PC-9 (cell line): ENCODE measurements at regions not wholly inside any gene's neighbourhood (a gene's known extent, or its start where the extent isn't known, plus 50 kb on each side); places are given as distances from the start of the nearest gene placed in this dataset.

Source experiments
- BruUV-seq: library from RNA; stranded (reverse); fragments of 400-500 nt; replicated peaks from 2 replicates; lab custom pipeline; 2021; lab: Mats Ljungman, UMichigan
- CTCF ChIA-PET: fragments of 300-600 bp; sonication (Branson Sonifier 250); formaldehyde crosslinking; loops from one replicate; lab custom pipeline; 2022; ENCODE audit warnings: antibody characterized with exemption; lab: Charles Lee
- POLR2A ChIA-PET: fragments of 300-600 bp; sonication (Branson Sonifier 250); formaldehyde crosslinking; loops from one replicate; lab custom pipeline; 2022; ENCODE audit warnings: antibody characterized with exemption; ENCODE audit not compliant: unreplicated experiment; lab: Charles Lee
- DNase-seq, 2 experiments: peaks; one replicate each; pipeline versions ENCODE4 v3.0.0 to v3.0.0-alpha.2; 2015 to 2022; ENCODE audit warnings: mixed read lengths in 1 of 2
- H2AFZ ChIP-seq: fragments of 200-600 bp; sonication (generic); 2 replicates; pipeline ENCODE4 v1.8.1; 2017; ENCODE audit warnings: antibody characterized with exemption
- H3F3A ChIP-seq: fragments of 200-600 bp; sonication (generic); 2 replicates; pipeline ENCODE4 v1.8.1; 2017; ENCODE audit warnings: antibody characterized with exemption, mild to moderate bottlenecking, low read depth; ENCODE audit not compliant: insufficient read depth
- H3K27ac ChIP-seq: fragments of 200-600 bp; sonication (generic); 2 replicates; pipeline ENCODE4 v1.6.1; 2016; ENCODE audit warnings: mixed run types
- H3K27me3 ChIP-seq: fragments of 200-600 bp; sonication (generic); 2 replicates; pipeline ENCODE4 v1.6.1; 2016; ENCODE audit warnings: low read depth, mixed run types; ENCODE audit not compliant: insufficient read depth
- H3K36me3 ChIP-seq: fragments of 200-600 bp; sonication (generic); 2 replicates; pipeline ENCODE4 v1.6.1; 2016; ENCODE audit warnings: low read depth, mixed run types
- H3K4me1 ChIP-seq: fragments of 200-600 bp; sonication (generic); replicated peaks from 2 replicates; pipeline ENCODE4 v1.6.1; 2016; ENCODE audit warnings: mixed run types; ENCODE audit not compliant: insufficient read depth
- H3K4me2 ChIP-seq: fragments of 200-600 bp; sonication (generic); 2 replicates; pipeline ENCODE4 v1.6.1; 2017; ENCODE audit warnings: mixed run types
- H3K4me3 ChIP-seq: fragments of 200-600 bp; sonication (generic); 2 replicates; pipeline ENCODE4 v1.6.1; 2016; ENCODE audit warnings: mixed run types
- H3K79me2 ChIP-seq: fragments of 200-600 bp; sonication (generic); 2 replicates; pipeline ENCODE4 v1.6.1; 2017; ENCODE audit warnings: low read depth, mixed run types
- H3K9me2 ChIP-seq: fragments of 200-600 bp; sonication (generic); 2 replicates; pipeline ENCODE4 v1.8.1; 2017; ENCODE audit warnings: mild to moderate bottlenecking; ENCODE audit not compliant: insufficient read depth
- H3K9me3 ChIP-seq: fragments of 200-600 bp; sonication (generic); 2 replicates; pipeline ENCODE4 v1.8.1; 2016; ENCODE audit warnings: low read depth; ENCODE audit not compliant: insufficient read depth
- H4K20me1 ChIP-seq: fragments of 200-600 bp; sonication (generic); 2 replicates; pipeline ENCODE4 v1.8.1; 2017; ENCODE audit not compliant: insufficient read depth
- EZH2 ChIP-seq: fragments of 200-600 bp; sonication (generic); IDR thresholded peaks from 2 replicates; pipeline ENCODE4 v1.8.0; 2017; ENCODE audit warnings: antibody characterized with exemption, low read depth
- intact Hi-C: fragments of 100-400 bp; cut with micrococcal nuclease; formaldehyde crosslinking; loops from one replicate; pipeline ENCODE4 v1.10.0; 2022; ENCODE audit not compliant: unreplicated experiment
- TF ChIP-seq, protein P1 (sequence below): fragments of 200-600 bp; sonication (generic); conservative IDR thresholded peaks from 2 replicates; pipeline ENCODE4 v1.6.1; 2017; ENCODE audit warnings: mixed run types, antibody characterized with exemption, mild to moderate bottlenecking, moderate library complexity

GRCh38 chr3:157759311-157759710 lies 256.1 kb upstream of the VEPH1 start:
- H3F3A ChIP-seq = no peaks in the 10 kb centered on the region
- CTCF ChIA-PET = no interaction called here

GRCh38 chr3:157755233-157755632 lies 252.0 kb upstream of the VEPH1 start:
- POLR2A ChIA-PET = no interaction called here
- intact Hi-C loops = loop anchor here (10.0 kb wide), 1 partner anchor 200 kb away; no protein-coding TSS in a partner anchor
- DNase-seq = no peak
- CTCF ChIA-PET = no interaction called here
- H2AFZ ChIP-seq = no peak overlapping the region
- no peaks in the 10 kb centered on the region for H3F3A ChIP-seq
- no peaks in the 10 kb centered on the region for H3K9me3 ChIP-seq
- H3K4me1 ChIP-seq = no peaks in the 10 kb centered on the region
- H3K79me2 ChIP-seq = no peaks in the 10 kb centered on the region
- TF ChIP-seq, protein P1, sequence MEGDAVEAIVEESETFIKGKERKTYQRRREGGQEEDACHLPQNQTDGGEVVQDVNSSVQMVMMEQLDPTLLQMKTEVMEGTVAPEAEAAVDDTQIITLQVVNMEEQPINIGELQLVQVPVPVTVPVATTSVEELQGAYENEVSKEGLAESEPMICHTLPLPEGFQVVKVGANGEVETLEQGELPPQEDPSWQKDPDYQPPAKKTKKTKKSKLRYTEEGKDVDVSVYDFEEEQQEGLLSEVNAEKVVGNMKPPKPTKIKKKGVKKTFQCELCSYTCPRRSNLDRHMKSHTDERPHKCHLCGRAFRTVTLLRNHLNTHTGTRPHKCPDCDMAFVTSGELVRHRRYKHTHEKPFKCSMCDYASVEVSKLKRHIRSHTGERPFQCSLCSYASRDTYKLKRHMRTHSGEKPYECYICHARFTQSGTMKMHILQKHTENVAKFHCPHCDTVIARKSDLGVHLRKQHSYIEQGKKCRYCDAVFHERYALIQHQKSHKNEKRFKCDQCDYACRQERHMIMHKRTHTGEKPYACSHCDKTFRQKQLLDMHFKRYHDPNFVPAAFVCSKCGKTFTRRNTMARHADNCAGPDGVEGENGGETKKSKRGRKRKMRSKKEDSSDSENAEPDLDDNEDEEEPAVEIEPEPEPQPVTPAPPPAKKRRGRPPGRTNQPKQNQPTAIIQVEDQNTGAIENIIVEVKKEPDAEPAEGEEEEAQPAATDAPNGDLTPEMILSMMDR = peak; percentile 44; the same call in 1 of the 2 replicates
- TF ChIP-seq EZH2 = no peak
- H3K9me2 ChIP-seq = no peaks in the 10 kb centered on the region
- H4K20me1 ChIP-seq = no peaks in the 10 kb centered on the region
- no peaks in the 10 kb centered on the region for H3K36me3 ChIP-seq
- no peak overlapping the region for H3K4me3 ChIP-seq
- no peaks in the 10 kb centered on the region for H3K27me3 ChIP-seq
- H3K27ac ChIP-seq = no peak overlapping the region
- H3K4me2 ChIP-seq = no peak overlapping the region
- BruUV-seq = no TSS peak

More at GRCh38 chr3:157759311-157759710, 256.1 kb upstream of the VEPH1 start:
- no peaks in the 10 kb centered on the region for H3K36me3 ChIP-seq
- POLR2A ChIA-PET = no interaction called here
- no peaks in the 10 kb centered on the region for H3K79me2 ChIP-seq
- no peak for TF ChIP-seq EZH2
- TF ChIP-seq, protein P1 = no peak
- H3K27me3 ChIP-seq = no peaks in the 10 kb centered on the region
- H3K27ac ChIP-seq = no peak overlapping the region
- H2AFZ ChIP-seq = no peak overlapping the region
- intact Hi-C loops = loop anchor here (10.0 kb wide), 1 partner anchor 195 kb away; no protein-coding TSS in a partner anchor
- H3K4me2 ChIP-seq = no peak overlapping the region
- H3K4me3 ChIP-seq = no peak overlapping the region
- H3K9me3 ChIP-seq = no peaks in the 10 kb centered on the region
- BruUV-seq = no TSS peak
- no peaks in the 10 kb centered on the region for H4K20me1 ChIP-seq
- no peak for DNase-seq
- H3K9me2 ChIP-seq = no peaks in the 10 kb centered on the region
- no peaks in the 10 kb centered on the region for H3K4me1 ChIP-seq

GRCh38 chr3:157754451-157754850 lies 251.2 kb upstream of the VEPH1 start:
- Histone ChIP-seq H3K9me2 (no peaks in the 10 kb centered on the region), H3K79me2 (no peaks in the 10 kb centered on the region), H3K4me3 (no peak overlapping the region), H2AFZ (no peak overlapping the region), H3K4me2 (no peak overlapping the region), H3K36me3 (no peaks in the 10 kb centered on the region), H3F3A (no peaks in the 10 kb centered on the region), H3K27ac (no peak overlapping the region), H3K27me3 (no peaks in the 10 kb centered on the region), H4K20me1 (no peaks in the 10 kb centered on the region), H3K9me3 (no peaks in the 10 kb centered on the region), H3K4me1 (no peaks in the 10 kb centered on the region)
- POLR2A ChIA-PET = no interaction called here
- TF ChIP-seq, protein P1 = no peak
- TF ChIP-seq EZH2 = no peak
- no peak for DNase-seq
- intact Hi-C loops = loop anchor here (10.0 kb wide), 1 partner anchor 200 kb away; no protein-coding TSS in a partner anchor
- no TSS peak for BruUV-seq
- CTCF ChIA-PET = no interaction called here
